ENCODE measurements at regions not wholly inside any gene's neighbourhood (a gene's known extent, or its start where the extent isn't known, plus 50 kb on each side); places are given as distances from the start of the nearest gene placed in this dataset.
"Not testable (repeated sequence)": the region's sequence is repeated elsewhere in the genome, so short reads cannot be mapped to it uniquely, and the experiment has no call there.

DNA sequence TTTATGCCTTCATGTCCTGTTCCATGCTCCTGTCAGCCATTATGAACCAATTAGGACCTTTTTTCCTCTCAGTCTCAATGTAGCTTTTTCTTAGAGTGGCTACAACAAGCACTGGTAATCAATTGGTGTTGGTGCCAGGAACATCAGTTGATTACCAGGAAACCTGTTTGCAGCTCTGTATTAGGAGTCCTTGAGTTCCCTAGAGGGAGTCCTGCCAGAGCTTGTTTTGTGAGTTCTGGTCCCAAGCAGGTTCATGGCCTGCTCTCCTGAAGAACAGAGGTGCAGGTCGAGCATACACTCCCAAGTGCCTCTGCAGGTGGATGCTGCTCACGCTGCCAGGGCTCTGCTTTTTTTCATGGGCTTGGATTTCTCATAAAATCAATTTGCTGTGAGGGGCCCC is 137.9 kb upstream of the PRR23C start:
- H3K36me3 ChIP-seq (ENCODE audit: control insufficient read depth, insufficient read depth, low read length): no peaks in the 10 kb centered on the region
- WGBS, 2 experiments (ENCODE audit: insufficient coverage in 2 of 2): 50 to 79% methylated on average over 2 of the region's 2 CpGs
- no peak overlapping the region for H3K27ac ChIP-seq (ENCODE audit: low read depth, low read length, severe bottlenecking)
- no peaks in the 10 kb centered on the region for H3K4me1 ChIP-seq (ENCODE audit: control insufficient read depth, insufficient read depth, low read length, poor library complexity, severe bottlenecking)
- no peak overlapping the region for H3K4me3 ChIP-seq (ENCODE audit: extremely low read depth, insufficient read depth, low read length, poor library complexity, severe bottlenecking)
- H3K9me3 ChIP-seq (ENCODE audit: control insufficient read depth, low read length): no peaks in the 10 kb centered on the region

DNA sequence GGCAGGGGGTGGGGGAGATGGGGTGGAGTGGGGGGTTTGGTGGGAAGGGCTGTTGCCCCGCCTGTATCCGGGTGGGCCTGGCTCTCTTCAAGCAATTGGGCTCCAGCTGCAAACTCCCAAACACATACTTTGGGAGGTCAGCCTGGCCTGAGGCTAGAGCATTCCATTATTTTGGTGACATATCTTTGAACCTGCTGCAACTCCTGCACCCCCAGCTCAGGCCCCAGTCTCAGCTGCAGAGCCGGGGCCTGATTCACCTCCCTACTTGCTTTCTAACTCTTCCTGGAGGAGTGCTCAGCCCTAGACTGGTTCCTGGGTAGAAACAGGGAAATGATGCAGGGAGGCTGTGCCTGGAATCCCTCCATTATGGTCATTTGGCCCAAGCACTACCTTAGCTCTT is 140.8 kb upstream of the PRR23C start:
- Histone ChIP-seq H3K36me3 (ENCODE audit: control insufficient read depth, insufficient read depth, low read length) (no peaks in the 10 kb centered on the region), H3K4me1 (ENCODE audit: control insufficient read depth, insufficient read depth, low read length, poor library complexity, severe bottlenecking) (no peaks in the 10 kb centered on the region), H3K27ac (ENCODE audit: low read depth, low read length, severe bottlenecking) (no peak overlapping the region), H3K4me3 (ENCODE audit: extremely low read depth, insufficient read depth, low read length, poor library complexity, severe bottlenecking) (no peak overlapping the region), H3K9me3 (ENCODE audit: control insufficient read depth, low read length) (no peaks in the 10 kb centered on the region)
- WGBS, 2 experiments (ENCODE audit: insufficient coverage in 2 of 2): 100% methylated on average over 2 of the region's 3 CpGs; no CpG with 5 or more reads in 1 of the 2 experiments

DNA sequence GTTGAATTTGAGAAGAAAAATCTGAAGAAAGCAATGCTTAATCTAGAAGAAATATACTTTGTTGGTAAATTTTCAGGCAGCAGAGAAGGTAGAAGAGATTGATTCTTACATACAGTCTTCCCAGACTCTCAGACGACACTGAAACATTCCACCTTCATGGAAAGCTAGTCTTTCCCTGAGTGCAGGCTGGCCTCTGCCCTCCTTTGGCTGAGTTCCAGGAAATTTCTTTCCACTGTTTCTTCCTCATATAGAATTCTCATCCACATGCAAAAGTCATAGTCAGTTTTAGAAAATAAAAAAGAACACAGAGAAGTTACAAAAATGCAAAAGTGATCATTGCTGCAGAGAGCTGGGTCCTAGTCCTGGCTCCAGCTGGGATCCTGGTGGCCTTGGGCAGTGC is 142.5 kb upstream of the PRR23C start:
- H3K36me3 ChIP-seq (ENCODE audit: control insufficient read depth, insufficient read depth, low read length): no peaks in the 10 kb centered on the region
- H3K27ac ChIP-seq (ENCODE audit: low read depth, low read length, severe bottlenecking): no peak overlapping the region
- no peaks in the 10 kb centered on the region for H3K9me3 ChIP-seq (ENCODE audit: control insufficient read depth, low read length)
- no peaks in the 10 kb centered on the region for H3K4me1 ChIP-seq (ENCODE audit: control insufficient read depth, insufficient read depth, low read length, poor library complexity, severe bottlenecking)
- 88% methylated on average over 1 of the region's 1 CpG; no CpG with 5 or more reads in 1 of the 2 experiments for WGBS, 2 experiments (ENCODE audit: insufficient coverage in 2 of 2)
- H3K4me3 ChIP-seq (ENCODE audit: extremely low read depth, insufficient read depth, low read length, poor library complexity, severe bottlenecking): no peak overlapping the region

DNA sequence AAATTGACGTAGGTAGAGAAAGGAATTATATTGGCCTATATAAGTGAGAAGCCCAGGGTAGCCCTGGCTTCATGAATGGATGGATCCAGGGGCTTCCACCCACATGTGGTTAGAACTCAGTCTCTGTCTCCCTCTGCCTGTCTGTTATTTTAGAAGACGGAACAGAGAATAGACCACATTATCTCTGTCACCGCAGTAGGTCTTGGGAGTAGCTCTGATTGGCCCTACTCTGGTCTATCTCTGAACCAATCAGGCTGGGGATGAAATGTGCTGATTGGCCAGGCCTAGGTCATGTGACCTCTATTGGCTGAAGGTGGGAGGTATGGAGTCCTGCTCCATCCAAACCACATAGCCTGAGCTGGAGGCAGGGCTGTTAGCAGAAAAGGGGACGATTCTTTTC is 143.0 kb upstream of the PRR23C start:
- no peak overlapping the region for H3K27ac ChIP-seq (ENCODE audit: low read depth, low read length, severe bottlenecking)
- no peaks in the 10 kb centered on the region for H3K4me1 ChIP-seq (ENCODE audit: control insufficient read depth, insufficient read depth, low read length, poor library complexity, severe bottlenecking)
- no peak overlapping the region for H3K4me3 ChIP-seq (ENCODE audit: extremely low read depth, insufficient read depth, low read length, poor library complexity, severe bottlenecking)
- WGBS, 2 experiments (ENCODE audit: insufficient coverage in 2 of 2): 94 to 97% methylated on average over 3 of the region's 4 CpGs
- no peaks in the 10 kb centered on the region for H3K36me3 ChIP-seq (ENCODE audit: control insufficient read depth, insufficient read depth, low read length)
- no peaks in the 10 kb centered on the region for H3K9me3 ChIP-seq (ENCODE audit: control insufficient read depth, low read length)

DNA sequence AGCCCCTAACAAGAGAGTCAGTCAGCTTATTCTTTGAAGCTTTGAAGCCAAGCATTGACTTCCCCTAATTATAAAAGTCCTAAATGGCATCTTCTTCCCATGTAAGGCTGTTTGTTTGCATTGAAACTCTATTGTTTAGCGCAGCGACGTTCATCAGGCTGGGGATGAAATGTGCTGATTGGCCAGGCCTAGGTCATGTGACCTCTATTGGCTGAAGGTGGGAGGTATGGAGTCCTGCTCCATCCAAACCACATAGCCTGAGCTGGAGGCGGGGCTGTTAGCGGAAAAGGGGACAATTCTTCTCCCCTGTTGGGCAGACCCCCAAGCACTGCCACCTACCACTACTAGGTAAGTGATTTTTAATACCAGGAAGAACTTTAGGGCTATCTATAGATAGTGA is 145.3 kb upstream of the PRR23C start:
- Histone ChIP-seq H3K4me1 (ENCODE audit: control insufficient read depth, insufficient read depth, low read length, poor library complexity, severe bottlenecking) (no peaks in the 10 kb centered on the region), H3K36me3 (ENCODE audit: control insufficient read depth, insufficient read depth, low read length) (no peaks in the 10 kb centered on the region), H3K27ac (ENCODE audit: low read depth, low read length, severe bottlenecking) (no peak overlapping the region), H3K9me3 (ENCODE audit: control insufficient read depth, low read length) (no peaks in the 10 kb centered on the region), H3K4me3 (ENCODE audit: extremely low read depth, insufficient read depth, low read length, poor library complexity, severe bottlenecking) (no peak overlapping the region)
- 100% methylated on average over 3 of the region's 5 CpGs; no CpG with 5 or more reads in 1 of the 2 experiments for WGBS, 2 experiments (ENCODE audit: insufficient coverage in 2 of 2)

DNA sequence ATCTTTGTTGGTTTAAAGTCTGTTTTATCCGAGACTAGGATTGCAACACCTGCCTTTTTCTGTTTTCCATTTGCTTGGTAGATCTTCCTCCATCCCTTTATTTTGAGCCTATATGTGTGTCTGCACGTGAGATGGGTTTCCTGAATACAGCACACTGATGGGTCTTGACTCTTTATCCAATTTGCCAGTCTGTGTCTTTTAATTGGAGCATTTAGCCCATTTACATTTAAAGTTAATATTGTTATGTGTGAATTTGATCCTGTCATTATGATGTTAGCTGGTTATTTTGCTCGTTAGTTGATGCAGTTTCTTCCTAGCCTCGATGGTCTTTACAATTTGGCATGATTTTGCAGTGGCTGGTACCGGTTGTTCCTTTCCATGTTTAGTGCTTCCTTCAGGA is 149.4 kb upstream of the MRPS22 start:
- WGBS, 2 experiments (ENCODE audit: insufficient coverage in 2 of 2): no CpG with 5 or more reads among the region's 5 CpGs
- H3K4me1 ChIP-seq (ENCODE audit: control insufficient read depth, insufficient read depth, low read length, poor library complexity, severe bottlenecking); H3K4me3 ChIP-seq (ENCODE audit: extremely low read depth, insufficient read depth, low read length, poor library complexity, severe bottlenecking); H3K9me3 ChIP-seq (ENCODE audit: control insufficient read depth, low read length); H3K36me3 ChIP-seq (ENCODE audit: control insufficient read depth, insufficient read depth, low read length); H3K27ac ChIP-seq (ENCODE audit: low read depth, low read length, severe bottlenecking): not testable (repeated sequence)

DNA sequence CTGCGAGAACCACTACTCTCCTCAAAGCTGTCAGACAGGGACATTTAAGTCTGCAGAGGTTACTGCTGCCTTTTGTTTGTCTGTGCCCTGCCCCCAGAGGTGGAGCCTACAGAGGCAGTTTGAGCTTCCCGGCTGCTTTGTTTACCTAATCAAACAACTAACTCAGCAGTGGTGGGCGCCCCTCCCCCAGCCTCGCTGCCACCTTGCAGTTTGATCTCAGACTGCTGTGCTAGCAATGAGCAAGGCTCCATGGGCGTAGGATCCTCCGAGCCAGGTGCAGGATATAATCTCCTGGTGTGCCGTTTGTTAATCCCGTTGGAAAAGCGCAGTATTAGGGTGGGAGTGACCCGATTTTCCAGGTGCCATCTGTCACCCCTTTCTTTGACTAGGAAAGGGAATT is 147.7 kb upstream of the MRPS22 start:
- WGBS, 2 experiments (ENCODE audit: insufficient coverage in 2 of 2): 81 to 90% methylated on average over 2 to 4 of the region's 10 CpGs
- not testable (repeated sequence) for H3K4me3 ChIP-seq (ENCODE audit: extremely low read depth, insufficient read depth, low read length, poor library complexity, severe bottlenecking); H3K36me3 ChIP-seq (ENCODE audit: control insufficient read depth, insufficient read depth, low read length); H3K9me3 ChIP-seq (ENCODE audit: control insufficient read depth, low read length); H3K4me1 ChIP-seq (ENCODE audit: control insufficient read depth, insufficient read depth, low read length, poor library complexity, severe bottlenecking); H3K27ac ChIP-seq (ENCODE audit: low read depth, low read length, severe bottlenecking)

DNA sequence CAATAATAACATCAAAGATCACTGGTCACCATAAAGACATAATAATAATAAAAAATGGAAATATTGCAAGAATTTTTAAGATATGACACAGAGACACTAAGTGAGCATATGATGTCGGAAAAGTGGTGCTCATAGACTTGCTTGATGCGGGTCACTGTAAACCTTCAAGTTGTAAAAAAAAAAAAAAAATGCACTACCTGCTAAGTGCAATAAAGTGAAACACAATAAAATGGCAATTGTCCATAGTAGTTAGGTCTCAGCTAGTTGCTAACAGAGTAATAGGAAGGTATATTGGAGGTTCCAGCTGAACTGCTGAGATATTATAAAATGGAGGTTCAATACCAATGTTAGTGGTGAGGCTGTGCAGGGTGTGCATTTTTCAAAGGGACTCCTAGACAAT is 146.6 kb upstream of the MRPS22 start:
- Histone ChIP-seq H3K9me3 (ENCODE audit: control insufficient read depth, low read length) (no peaks in the 10 kb centered on the region), H3K36me3 (ENCODE audit: control insufficient read depth, insufficient read depth, low read length) (no peaks in the 10 kb centered on the region), H3K4me3 (ENCODE audit: extremely low read depth, insufficient read depth, low read length, poor library complexity, severe bottlenecking) (no peak overlapping the region), H3K4me1 (ENCODE audit: control insufficient read depth, insufficient read depth, low read length, poor library complexity, severe bottlenecking) (no peaks in the 10 kb centered on the region), H3K27ac (ENCODE audit: low read depth, low read length, severe bottlenecking) (no peak overlapping the region)
- WGBS, 2 experiments (ENCODE audit: insufficient coverage in 2 of 2): no CpG with 5 or more reads among the region's 2 CpGs

DNA sequence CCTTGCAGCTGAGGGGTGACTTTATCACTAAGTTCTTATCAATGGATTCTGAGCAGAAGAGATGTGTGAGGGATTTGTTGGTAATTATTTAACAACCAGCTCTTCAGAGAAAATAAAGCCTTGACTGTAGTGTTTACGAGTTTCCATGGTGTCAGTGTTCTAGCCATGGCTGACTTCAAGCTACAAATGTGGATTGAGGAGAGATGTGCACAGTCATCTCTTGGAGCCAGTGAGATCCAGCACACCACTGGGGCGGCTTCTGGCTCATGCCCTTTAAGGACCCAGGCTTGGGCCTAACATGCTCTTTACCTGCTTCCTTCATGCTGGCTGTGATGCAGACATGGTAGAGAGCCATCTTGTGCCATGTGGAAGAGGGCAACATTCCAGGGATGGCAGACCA is 145.6 kb upstream of the MRPS22 start:
- 88 to 90% methylated on average over 1 to 2 of the region's 2 CpGs for WGBS, 2 experiments (ENCODE audit: insufficient coverage in 2 of 2)
- Histone ChIP-seq H3K27ac (ENCODE audit: low read depth, low read length, severe bottlenecking) (no peak overlapping the region), H3K4me3 (ENCODE audit: extremely low read depth, insufficient read depth, low read length, poor library complexity, severe bottlenecking) (no peak overlapping the region), H3K4me1 (ENCODE audit: control insufficient read depth, insufficient read depth, low read length, poor library complexity, severe bottlenecking) (no peaks in the 10 kb centered on the region), H3K9me3 (ENCODE audit: control insufficient read depth, low read length) (no peaks in the 10 kb centered on the region), H3K36me3 (ENCODE audit: control insufficient read depth, insufficient read depth, low read length) (no peaks in the 10 kb centered on the region)

DNA sequence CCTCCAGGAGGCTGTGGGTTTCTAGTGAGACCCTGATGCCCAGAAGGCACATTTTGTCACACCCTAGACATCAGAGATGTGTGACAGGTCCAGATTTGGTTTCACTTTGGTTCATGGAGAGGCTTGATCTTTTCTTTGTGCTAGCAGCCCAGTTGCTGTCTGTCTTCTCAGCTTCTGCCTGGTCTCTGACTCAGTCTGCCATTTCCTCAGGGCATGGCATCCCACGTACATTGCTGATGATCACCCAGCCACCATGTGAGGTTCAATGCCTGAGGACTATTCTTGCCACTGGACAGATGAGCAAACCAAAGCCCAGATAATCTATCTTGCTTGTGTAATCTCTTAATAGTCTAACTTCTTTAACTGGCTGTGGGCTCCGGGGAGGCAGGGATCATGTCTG is 144.9 kb upstream of the MRPS22 start:
- Histone ChIP-seq H3K27ac (ENCODE audit: low read depth, low read length, severe bottlenecking) (no peak overlapping the region), H3K36me3 (ENCODE audit: control insufficient read depth, insufficient read depth, low read length) (no peaks in the 10 kb centered on the region), H3K4me1 (ENCODE audit: control insufficient read depth, insufficient read depth, low read length, poor library complexity, severe bottlenecking) (no peaks in the 10 kb centered on the region), H3K9me3 (ENCODE audit: control insufficient read depth, low read length) (no peaks in the 10 kb centered on the region), H3K4me3 (ENCODE audit: extremely low read depth, insufficient read depth, low read length, poor library complexity, severe bottlenecking) (no peak overlapping the region)
- WGBS, 2 experiments (ENCODE audit: insufficient coverage in 2 of 2): 100% methylated on average over 1 of the region's 2 CpGs

DNA sequence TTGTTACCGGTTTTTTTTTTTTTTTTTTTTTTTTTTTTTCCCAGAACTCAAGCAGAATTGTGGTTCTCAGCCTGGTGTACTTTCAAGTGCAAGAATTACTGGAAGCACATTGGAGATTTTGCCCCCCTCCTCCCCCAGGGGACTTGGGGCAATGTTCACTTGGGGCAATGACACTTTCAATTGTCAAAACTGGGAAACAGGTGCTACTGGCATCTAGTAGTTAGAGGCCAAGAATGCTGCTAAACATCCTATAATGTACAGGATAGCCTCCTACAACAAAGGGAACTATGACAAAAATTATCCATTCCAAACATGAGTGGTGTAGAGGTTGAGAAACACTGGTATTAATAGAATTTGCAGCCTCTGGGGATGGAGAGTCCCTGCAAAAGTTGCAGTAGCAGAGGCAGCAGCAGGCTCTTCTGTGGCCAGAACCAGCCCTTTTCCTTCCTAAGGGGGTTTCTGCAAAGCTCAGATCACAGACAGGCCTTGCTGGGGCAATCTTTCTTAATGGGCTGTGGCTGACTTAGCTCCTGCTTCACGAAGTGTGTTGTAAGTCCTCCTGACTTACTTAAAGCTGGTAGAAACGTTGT is 144.3 kb upstream of the MRPS22 start:
- no peaks in the 10 kb centered on the region for H3K4me1 ChIP-seq (ENCODE audit: control insufficient read depth, insufficient read depth, low read length, poor library complexity, severe bottlenecking)
- H3K9me3 ChIP-seq (ENCODE audit: control insufficient read depth, low read length): no peaks in the 10 kb centered on the region
- H3K27ac ChIP-seq (ENCODE audit: low read depth, low read length, severe bottlenecking): no peak overlapping the region
- WGBS, 2 experiments (ENCODE audit: insufficient coverage in 2 of 2): 71 to 80% methylated on average over 1 to 2 of the region's 3 CpGs
- H3K36me3 ChIP-seq (ENCODE audit: control insufficient read depth, insufficient read depth, low read length): no peaks in the 10 kb centered on the region
- H3K4me3 ChIP-seq (ENCODE audit: extremely low read depth, insufficient read depth, low read length, poor library complexity, severe bottlenecking): no peak overlapping the region
